LNCAP (cell line): ENCODE measurements at regions not wholly inside any gene's neighbourhood (a gene's known extent, or its start where the extent isn't known, plus 50 kb on each side); places are given as distances from the start of the nearest gene placed in this dataset.

Experiments
- TF ChIP-seq, protein P1 (sequence below): fragments of 450-650 bp; IDR thresholded peaks from 2 replicates; pipeline ENCODE4 v1.5.1; 2017; ENCODE audit warnings: mild to moderate bottlenecking

DNA sequence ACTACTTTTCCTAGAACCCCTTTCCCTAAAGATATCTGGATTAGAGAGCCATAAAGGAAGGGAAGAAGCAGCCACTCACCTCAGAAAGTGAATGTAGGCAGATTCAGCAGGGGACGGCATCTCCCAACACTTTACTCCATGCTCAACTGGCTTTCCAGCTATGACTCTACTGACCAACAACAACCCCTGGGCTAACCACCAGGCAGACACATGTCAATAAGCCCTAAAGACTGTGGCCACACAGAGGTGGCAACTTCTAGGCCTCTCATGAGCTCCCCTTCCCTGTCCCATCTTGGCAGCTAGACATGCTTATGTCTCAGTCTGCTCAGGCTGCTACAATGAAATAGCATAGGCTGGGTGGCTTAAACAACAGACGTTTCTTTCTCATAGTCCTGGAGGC, 214.0 kb upstream of the ZP4 start:
- TF ChIP-seq, protein P1, sequence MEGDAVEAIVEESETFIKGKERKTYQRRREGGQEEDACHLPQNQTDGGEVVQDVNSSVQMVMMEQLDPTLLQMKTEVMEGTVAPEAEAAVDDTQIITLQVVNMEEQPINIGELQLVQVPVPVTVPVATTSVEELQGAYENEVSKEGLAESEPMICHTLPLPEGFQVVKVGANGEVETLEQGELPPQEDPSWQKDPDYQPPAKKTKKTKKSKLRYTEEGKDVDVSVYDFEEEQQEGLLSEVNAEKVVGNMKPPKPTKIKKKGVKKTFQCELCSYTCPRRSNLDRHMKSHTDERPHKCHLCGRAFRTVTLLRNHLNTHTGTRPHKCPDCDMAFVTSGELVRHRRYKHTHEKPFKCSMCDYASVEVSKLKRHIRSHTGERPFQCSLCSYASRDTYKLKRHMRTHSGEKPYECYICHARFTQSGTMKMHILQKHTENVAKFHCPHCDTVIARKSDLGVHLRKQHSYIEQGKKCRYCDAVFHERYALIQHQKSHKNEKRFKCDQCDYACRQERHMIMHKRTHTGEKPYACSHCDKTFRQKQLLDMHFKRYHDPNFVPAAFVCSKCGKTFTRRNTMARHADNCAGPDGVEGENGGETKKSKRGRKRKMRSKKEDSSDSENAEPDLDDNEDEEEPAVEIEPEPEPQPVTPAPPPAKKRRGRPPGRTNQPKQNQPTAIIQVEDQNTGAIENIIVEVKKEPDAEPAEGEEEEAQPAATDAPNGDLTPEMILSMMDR, result no peak

DNA sequence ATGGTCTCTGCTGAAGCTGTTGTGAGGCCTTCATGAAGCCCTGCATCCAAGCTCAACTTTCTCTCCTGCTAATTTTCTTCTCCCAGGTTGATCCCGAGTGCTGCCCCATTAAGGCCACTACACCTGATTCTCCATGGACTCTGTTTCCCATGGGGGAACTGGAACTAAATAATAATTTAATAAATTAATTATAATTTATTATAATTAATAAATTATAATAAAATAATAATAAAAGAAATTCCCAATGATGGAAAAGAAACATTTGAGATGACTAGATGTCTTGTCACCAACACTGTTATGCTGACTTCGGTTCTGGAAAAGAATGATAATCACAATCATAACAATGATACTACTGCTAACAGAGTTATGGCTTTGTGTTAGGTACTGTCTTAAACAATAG, 211.2 kb upstream of the ZP4 start:
- TF ChIP-seq, protein P1, result no peak

DNA sequence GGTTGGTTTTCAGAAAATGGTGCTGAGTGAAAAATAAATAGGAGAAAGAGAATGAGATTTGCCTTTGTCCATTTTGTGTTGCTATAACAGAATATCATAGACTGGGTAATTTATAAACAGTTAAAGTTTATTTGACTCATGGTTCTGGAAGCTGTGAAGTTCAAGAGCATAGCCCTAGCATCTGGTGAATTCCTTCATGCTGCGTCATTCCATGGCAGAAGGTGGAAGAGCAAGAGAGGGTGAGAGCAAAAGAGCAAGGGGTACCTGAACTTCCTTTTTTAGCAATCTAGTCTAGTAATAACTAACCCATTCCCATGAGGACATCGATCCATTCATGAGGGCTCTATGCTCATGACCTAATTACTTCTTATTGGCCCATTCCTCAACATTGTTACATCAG, 209.1 kb upstream of the ZP4 start:
- TF ChIP-seq, protein P1, result no peak

DNA sequence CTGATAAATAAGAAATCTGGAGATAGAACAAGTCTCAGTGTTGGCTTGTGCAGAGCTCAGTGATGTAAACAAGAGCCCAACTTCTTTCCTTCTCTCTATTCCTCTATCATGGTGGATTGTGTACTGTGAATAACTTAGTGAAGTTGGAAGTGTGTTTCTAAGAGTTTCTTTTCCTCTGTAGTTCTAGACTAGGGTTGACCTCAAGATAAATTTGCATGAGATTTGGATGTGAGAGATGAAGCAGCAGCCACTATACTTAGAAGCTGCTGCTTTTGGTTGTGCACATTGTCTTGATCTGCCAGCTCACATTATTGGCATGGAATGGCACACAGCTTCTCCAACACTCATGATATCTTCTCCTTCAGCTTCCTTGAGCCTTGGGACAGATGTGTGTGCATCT, 198.9 kb upstream of the ZP4 start:
- TF ChIP-seq, protein P1, result no peak

DNA sequence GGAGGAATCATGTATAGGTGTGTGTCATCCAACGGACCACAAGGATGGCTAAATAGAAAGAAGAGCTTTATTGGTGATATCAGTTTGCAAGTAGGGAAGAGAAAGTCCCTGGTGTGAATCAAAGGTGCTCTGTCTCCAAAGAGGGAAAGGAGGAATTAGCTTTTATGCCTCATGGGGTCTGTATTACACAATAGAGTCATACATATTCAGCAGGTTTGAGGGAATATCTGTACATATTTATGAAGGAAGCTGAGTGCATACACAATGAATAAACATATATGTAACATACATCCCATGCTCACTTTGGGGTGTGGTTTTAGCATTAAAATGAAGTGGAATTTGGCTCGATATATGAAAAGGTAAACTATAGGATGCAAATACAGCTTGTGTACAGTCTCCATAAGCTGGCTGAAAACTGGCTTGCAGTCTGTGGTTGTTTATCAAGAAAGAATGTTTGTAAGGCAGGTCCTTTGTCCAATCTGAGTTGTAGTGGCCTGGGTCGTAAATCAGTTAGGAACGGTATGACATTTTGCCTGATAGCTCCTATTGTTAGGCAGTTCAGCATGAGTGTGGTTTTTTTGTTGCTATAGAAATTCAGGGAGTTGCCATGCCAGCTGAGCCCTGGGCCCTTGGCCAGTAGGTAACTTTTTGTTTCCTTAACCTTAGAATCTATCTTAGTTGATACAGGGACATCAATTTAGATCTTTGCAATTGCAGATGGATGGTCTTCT, 198.0 kb upstream of the ZP4 start:
- TF ChIP-seq, protein P1, result no peak

DNA sequence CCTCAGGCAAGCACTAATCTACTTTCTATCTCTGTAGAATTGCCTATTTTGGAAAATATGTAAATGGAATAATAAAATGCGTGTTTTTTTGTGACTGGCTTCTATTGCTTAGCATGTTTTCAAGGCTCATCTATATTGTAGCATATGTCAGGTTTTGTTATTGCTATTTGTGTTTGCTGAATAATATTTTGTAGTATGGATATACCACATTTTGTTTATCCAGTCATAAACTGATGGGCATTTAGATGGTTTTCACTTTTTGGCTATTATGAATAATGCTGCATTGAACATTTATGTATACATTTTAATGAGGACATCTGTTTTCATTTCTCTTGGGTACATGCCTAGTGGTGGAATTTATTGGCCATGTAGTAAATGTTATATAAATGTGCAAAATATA, 183.3 kb upstream of the ZP4 start:
- TF ChIP-seq, protein P1, result no peak

DNA sequence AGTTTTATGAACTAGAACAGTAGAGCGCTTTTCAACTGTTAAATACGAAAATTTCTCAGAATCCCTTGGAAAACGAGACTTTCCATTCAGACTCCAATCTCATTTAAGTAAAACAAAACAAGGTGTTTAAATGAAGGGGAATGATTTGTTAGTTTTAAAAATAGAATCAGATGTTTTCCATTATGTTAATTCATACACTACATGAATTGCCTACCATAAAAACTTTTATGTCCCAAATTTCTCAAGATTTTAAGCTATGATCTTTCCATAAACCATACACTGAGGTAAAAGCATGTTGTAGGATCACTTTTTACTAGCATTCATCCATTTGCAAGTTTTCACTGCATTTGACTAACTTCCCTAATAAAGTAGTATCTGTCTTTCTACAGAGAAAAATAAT, 180.3 kb upstream of the ZP4 start:
- TF ChIP-seq, protein P1, result no peak

DNA sequence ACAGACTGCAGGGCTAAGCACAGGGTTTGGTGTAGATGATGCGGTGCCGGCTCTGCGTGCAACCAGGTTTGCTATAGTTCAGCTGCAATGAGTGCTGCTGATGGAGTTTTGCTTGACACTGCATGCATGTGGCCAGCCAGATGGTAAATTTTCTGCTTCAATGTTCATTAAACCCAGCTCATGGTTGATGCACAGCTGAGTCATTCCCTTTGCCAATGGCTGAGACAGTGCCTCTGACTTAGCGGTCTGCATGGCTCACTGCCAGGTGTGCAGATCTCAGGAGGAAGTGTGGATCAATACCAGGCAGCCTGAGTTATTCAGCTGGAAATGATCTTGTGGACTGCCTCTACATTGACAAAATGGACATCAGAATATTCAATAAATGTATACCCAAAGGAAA, 172.7 kb upstream of the ZP4 start:
- TF ChIP-seq, protein P1, result no peak
